ENCODE measurements at regions not wholly inside any gene's neighbourhood (a gene's known extent, or its start where the extent isn't known, plus 50 kb on each side); places are given as distances from the start of the nearest gene placed in this dataset.

GRCh38 chr5:97544678-97545077 lies 361.6 kb upstream of the RIOK2 start:
- TF ChIP-seq CTCF (IDR thresholded peaks at IDR 0.05; ENCODE audit: insufficient read depth, missing control alignments) = no peak
- DNase-seq (ENCODE audit: insufficient read length, low spot score) = no peak
- FAIRE-seq = no peak

- FAIRE-seq = no peak
- DNase-seq (ENCODE audit: insufficient read length, low spot score) = no peak
- TF ChIP-seq CTCF (IDR thresholded peaks at IDR 0.05; ENCODE audit: insufficient read depth, missing control alignments) = no peak
These were observed 362.4 kb upstream of the RIOK2 start for GRCh38 chr5:97545446-97545845.

GRCh38 chr5:97545886-97546535 lies 363.0 kb upstream of the RIOK2 start:
- FAIRE-seq = peak; percentile 69
- no peak for DNase-seq (ENCODE audit: insufficient read length, low spot score)
- no peak for TF ChIP-seq CTCF (IDR thresholded peaks at IDR 0.05; ENCODE audit: insufficient read depth, missing control alignments)

- TF ChIP-seq CTCF (IDR thresholded peaks at IDR 0.05; ENCODE audit: insufficient read depth, missing control alignments) = no peak
- no peak for FAIRE-seq
- no peak for DNase-seq (ENCODE audit: insufficient read length, low spot score)
These were observed 364.4 kb upstream of the RIOK2 start for GRCh38 chr5:97547430-97547829.

- no peak for FAIRE-seq
- DNase-seq (ENCODE audit: insufficient read length, low spot score) = no peak
- TF ChIP-seq CTCF (IDR thresholded peaks at IDR 0.05; ENCODE audit: insufficient read depth, missing control alignments) = no peak
These were observed 365.1 kb upstream of the RIOK2 start for GRCh38 chr5:97547999-97548738.

- no peak for DNase-seq (ENCODE audit: insufficient read length, low spot score)
- no peak for TF ChIP-seq CTCF (IDR thresholded peaks at IDR 0.05; ENCODE audit: insufficient read depth, missing control alignments)
- FAIRE-seq = no peak
These were observed 365.7 kb upstream of the RIOK2 start for GRCh38 chr5:97548739-97549080.

- DNase-seq (ENCODE audit: insufficient read length, low spot score) (no peak), FAIRE-seq (no peak)
- no peak for TF ChIP-seq CTCF (IDR thresholded peaks at IDR 0.05; ENCODE audit: insufficient read depth, missing control alignments)
These were observed 366.4 kb upstream of the RIOK2 start for GRCh38 chr5:97549496-97549895.
